ENCODE measurements at regions not wholly inside any gene's neighbourhood (a gene's known extent, or its start where the extent isn't known, plus 50 kb on each side); places are given as distances from the start of the nearest gene placed in this dataset.

DNA sequence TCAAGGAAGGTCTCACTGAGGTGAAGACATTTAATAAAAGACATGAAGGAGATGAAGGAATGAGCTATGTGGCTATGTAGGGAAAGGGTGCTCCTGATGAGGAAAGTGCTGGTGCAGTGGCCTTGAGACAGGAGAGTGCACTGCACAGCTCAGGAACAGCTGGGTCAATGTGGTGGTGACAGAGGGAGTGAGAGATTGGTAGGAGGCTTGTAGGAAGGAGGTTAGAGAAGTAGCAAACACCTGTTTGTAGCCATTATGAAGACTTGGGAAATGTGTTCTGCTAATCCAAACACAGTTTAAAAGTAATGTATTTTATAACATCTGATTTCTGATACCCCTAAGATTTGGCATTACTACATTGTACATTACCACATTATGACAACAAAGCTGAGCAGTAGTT lies 115.1 kb upstream of the MTAP start:
- TF ChIP-seq, protein P1, sequence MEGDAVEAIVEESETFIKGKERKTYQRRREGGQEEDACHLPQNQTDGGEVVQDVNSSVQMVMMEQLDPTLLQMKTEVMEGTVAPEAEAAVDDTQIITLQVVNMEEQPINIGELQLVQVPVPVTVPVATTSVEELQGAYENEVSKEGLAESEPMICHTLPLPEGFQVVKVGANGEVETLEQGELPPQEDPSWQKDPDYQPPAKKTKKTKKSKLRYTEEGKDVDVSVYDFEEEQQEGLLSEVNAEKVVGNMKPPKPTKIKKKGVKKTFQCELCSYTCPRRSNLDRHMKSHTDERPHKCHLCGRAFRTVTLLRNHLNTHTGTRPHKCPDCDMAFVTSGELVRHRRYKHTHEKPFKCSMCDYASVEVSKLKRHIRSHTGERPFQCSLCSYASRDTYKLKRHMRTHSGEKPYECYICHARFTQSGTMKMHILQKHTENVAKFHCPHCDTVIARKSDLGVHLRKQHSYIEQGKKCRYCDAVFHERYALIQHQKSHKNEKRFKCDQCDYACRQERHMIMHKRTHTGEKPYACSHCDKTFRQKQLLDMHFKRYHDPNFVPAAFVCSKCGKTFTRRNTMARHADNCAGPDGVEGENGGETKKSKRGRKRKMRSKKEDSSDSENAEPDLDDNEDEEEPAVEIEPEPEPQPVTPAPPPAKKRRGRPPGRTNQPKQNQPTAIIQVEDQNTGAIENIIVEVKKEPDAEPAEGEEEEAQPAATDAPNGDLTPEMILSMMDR (IDR thresholded peaks at IDR 0.05; ENCODE audit: insufficient read depth, low read depth, low read length), result no peak
- no peak for DNase-seq (ENCODE audit: low read depth)

DNA sequence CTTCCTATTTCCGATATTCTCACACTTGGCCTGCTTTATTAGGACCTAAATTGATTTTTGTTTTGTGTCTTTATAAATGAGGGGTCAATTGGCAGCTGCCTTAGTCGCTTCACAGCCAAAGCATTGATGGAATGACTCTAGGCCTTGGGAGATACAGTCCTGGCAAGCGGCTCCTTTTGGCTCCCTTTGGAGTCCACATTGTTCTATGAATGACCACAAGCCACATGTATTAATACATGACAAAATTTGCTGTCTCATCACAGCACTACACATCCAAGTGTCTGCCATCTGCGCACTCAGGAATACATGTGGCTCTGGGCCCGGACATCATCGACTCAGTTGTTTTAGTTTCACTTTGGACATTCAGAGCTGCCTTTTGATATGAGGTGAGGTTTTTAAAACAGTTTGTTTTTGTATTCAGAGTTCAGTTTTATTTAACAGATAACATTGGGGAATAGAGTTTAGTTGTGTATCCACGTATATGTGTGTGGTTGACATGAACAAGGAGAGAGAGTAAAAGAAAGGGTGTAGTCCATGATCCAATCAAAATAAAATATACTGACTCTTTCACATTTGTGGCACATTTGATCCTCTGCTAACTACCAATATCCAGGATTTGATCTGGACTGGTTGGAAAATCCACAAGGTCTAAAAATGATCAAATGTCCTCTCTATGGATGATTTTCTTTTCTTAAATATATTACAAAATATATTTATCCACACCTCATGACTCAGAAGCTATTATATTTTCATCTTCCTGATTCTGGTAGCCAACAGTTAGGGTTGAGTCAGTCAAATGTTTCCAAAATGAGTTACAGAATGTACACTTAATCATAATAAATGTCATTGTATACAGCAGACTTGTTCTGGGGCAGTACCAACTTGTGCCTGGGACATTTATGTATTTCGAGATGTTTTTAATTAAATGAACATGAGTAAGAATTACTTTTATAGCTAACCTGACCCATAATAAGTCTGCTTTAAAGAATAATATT lies 114.0 kb upstream of the MTAP start:
- TF ChIP-seq, protein P1 (IDR thresholded peaks at IDR 0.05; ENCODE audit: insufficient read depth, low read depth, low read length), result no peak
- DNase-seq (ENCODE audit: low read depth), result peak; percentile 72
- no peak overlapping the region for H3K4me3 ChIP-seq (ENCODE audit: low read depth, low read length)

More for the DNA sequence above, 115.1 kb upstream of the MTAP start:
- no peak overlapping the region for H3K4me3 ChIP-seq (ENCODE audit: low read depth, low read length)

DNA sequence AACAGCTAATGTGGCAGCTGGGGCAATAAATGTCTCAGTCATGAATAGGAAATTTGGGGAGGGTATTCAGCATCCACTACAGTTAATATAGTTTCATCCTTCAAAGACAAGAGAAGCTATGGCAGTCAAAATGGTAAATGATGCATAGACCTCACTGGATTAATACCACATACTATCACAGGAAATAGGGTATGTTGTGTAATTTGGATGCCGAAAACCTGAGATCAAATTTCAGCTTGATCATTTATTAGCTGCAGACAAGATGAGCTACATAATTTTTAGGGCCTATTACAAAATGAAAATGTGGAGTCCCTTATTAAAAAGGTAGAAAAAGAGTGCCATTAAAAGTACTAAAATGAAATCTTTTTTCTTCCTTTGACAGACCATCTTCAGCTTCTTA lies 112.6 kb upstream of the MTAP start:
- TF ChIP-seq, protein P1 (IDR thresholded peaks at IDR 0.05; ENCODE audit: insufficient read depth, low read depth, low read length), result no peak
- no peak overlapping the region for H3K4me3 ChIP-seq (ENCODE audit: low read depth, low read length)
- DNase-seq (ENCODE audit: low read depth), result no peak

GRCh38 chr9:21690561-21690960 lies 111.9 kb upstream of the MTAP start:
- no peak overlapping the region for H3K4me3 ChIP-seq (ENCODE audit: low read depth, low read length)
- DNase-seq (ENCODE audit: low read depth), result no peak
- TF ChIP-seq, protein P1 (IDR thresholded peaks at IDR 0.05; ENCODE audit: insufficient read depth, low read depth, low read length), result no peak

- DNase-seq (ENCODE audit: low read depth), result no peak
- H3K4me3 ChIP-seq (ENCODE audit: low read depth, low read length), result no peak overlapping the region
- TF ChIP-seq, protein P1 (IDR thresholded peaks at IDR 0.05; ENCODE audit: insufficient read depth, low read depth, low read length), result no peak
These were observed 110.0 kb upstream of the MTAP start for GRCh38 chr9:21692390-21692789.

GRCh38 chr9:21694424-21694823 lies 108.0 kb upstream of the MTAP start:
- H3K4me3 ChIP-seq (ENCODE audit: low read depth, low read length), result no peak overlapping the region
- DNase-seq (ENCODE audit: low read depth), result no peak
- TF ChIP-seq, protein P1 (IDR thresholded peaks at IDR 0.05; ENCODE audit: insufficient read depth, low read depth, low read length), result no peak
